AG04450 (cell line): ENCODE measurements at regions not wholly inside any gene's neighbourhood (a gene's known extent, or its start where the extent isn't known, plus 50 kb on each side); places are given as distances from the start of the nearest gene placed in this dataset.

Experiments used
- CTCF ChIA-PET: fragments of 300-600, 350-600 bp; formaldehyde crosslinking; extraction: SDS; loops from one replicate; lab custom pipeline; 2022; ENCODE audit warnings: antibody characterized with exemption, inconsistent platforms; lab: Charles Lee
- POLR2A ChIA-PET: fragments of 350-600 bp; formaldehyde crosslinking; extraction: SDS; loops from one replicate; lab custom pipeline; 2021; ENCODE audit warnings: antibody characterized with exemption, inconsistent platforms; lab: Yijun Ruan, JAX
- DNase-seq: peaks from one replicate; pipeline ENCODE4 v3.0.0-alpha.2; 2011; ENCODE audit warnings: low read depth, low spot score
- H3K27ac ChIP-seq: one replicate; pipeline ENCODE4 v1.5.1; 2012; ENCODE audit warnings: low read depth, low read length, control low read depth
- H3K27me3 ChIP-seq: one replicate; pipeline ENCODE4 v1.6.0; 2012; ENCODE audit warnings: low read length; ENCODE audit not compliant: control insufficient read depth, insufficient read depth
- H3K4me3 ChIP-seq: 2 replicates; pipeline ENCODE4 v1.5.1; 2011; ENCODE audit warnings: mild to moderate bottlenecking, low read depth, low read length, control low read depth
- H3K9me3 ChIP-seq: 2 replicates; pipeline ENCODE4 v1.5.1; 2012; ENCODE audit warnings: low read length; ENCODE audit not compliant: control insufficient read depth, insufficient read depth
- CTCF ChIP-seq: IDR thresholded peaks from 2 replicates; pipeline ENCODE4 v1.5.1; 2011; ENCODE audit warnings: low read depth, low read length, control low read depth, inconsistent platforms

GRCh38 chr7:35967366-35968139, 166.7 kb downstream of the SEPTIN7 start:
- no peak overlapping the region for H3K27ac ChIP-seq
- H3K4me3 ChIP-seq: no peak overlapping the region
- ChIA-PET POLR2A (no interaction called here), CTCF (no interaction called here)
- no peak for DNase-seq
- H3K27me3 ChIP-seq: peaks cover 17% of the 10 kb centered on the region
- TF ChIP-seq CTCF: no peak
- peaks cover 3% of the 10 kb centered on the region; the same call in 1 of the 2 replicates for H3K9me3 ChIP-seq

GRCh38 chr7:35968140-35968940, 167.5 kb downstream of the SEPTIN7 start:
- peaks cover 3% of the 10 kb centered on the region; the same call in 1 of the 2 replicates for H3K9me3 ChIP-seq
- peaks cover 19% of the 10 kb centered on the region for H3K27me3 ChIP-seq
- TF ChIP-seq CTCF: no peak
- H3K27ac ChIP-seq: no peak overlapping the region
- ChIA-PET CTCF (no interaction called here), POLR2A (no interaction called here)
- DNase-seq: no peak
- no peak overlapping the region for H3K4me3 ChIP-seq

- no peak for DNase-seq
- CTCF ChIA-PET: interaction anchor here (1.0 kb wide), 1 partner anchor 9 kb away, joined by 3 read pairs; no protein-coding TSS in a partner anchor
- Histone ChIP-seq H3K4me3 (no peak overlapping the region), H3K9me3 (peaks cover 3% of the 10 kb centered on the region; the same call in 1 of the 2 replicates), H3K27me3 (peaks cover 22% of the 10 kb centered on the region), H3K27ac (no peak overlapping the region)
- POLR2A ChIA-PET: no interaction called here
- no peak for TF ChIP-seq CTCF
Observed at GRCh38 chr7:35969066-35969465, 168.2 kb downstream of the SEPTIN7 start.

- CTCF ChIA-PET: interaction anchor here (0.6 to 1.3 kb wide), 5 partner anchors 9 to 364 kb away, joined by 3 to 5 read pairs (median 4); no protein-coding TSS in a partner anchor
Observed at GRCh38 chr7:35970458-35970857, 169.6 kb downstream of the SEPTIN7 start.

More at GRCh38 chr7:35970458-35970857, 169.6 kb downstream of the SEPTIN7 start:
- peaks cover 3% of the 10 kb centered on the region; the same call in 1 of the 2 replicates for H3K9me3 ChIP-seq
- POLR2A ChIA-PET: no interaction called here
- H3K4me3 ChIP-seq: no peak overlapping the region
- no peak overlapping the region for H3K27ac ChIP-seq
- peaks cover 27% of the 10 kb centered on the region for H3K27me3 ChIP-seq
- DNase-seq: no peak
- TF ChIP-seq CTCF: no peak
